H1 (cell line): ENCODE measurements at regions not wholly inside any gene's neighbourhood (a gene's known extent, or its start where the extent isn't known, plus 50 kb on each side); places are given as distances from the start of the nearest gene placed in this dataset.

ENCODE experiments used
- BACH1 ChIP-seq: IDR thresholded peaks from 2 replicates; pipeline ENCODE4 v1.6.1; 2012; ENCODE audit warnings: low read length, improper control_type of control experiment
- CBX8 ChIP-seq: fragments of 300-800, 300-1000 bp; sonication (generic); IDR thresholded peaks from 2 replicates; pipeline ENCODE4 v1.7.1; 2016; ENCODE audit warnings: low read depth, low read length, borderline replicate concordance
- TF ChIP-seq, protein P1 (sequence below): fragments of 300-600 bp; sonication (generic); IDR thresholded peaks from 2 replicates; pipeline ENCODE4 v1.7.1; 2012; ENCODE audit warnings: low read length, moderate library complexity, mild to moderate bottlenecking, inconsistent platforms; ENCODE audit not compliant: insufficient replicate concordance

DNA sequence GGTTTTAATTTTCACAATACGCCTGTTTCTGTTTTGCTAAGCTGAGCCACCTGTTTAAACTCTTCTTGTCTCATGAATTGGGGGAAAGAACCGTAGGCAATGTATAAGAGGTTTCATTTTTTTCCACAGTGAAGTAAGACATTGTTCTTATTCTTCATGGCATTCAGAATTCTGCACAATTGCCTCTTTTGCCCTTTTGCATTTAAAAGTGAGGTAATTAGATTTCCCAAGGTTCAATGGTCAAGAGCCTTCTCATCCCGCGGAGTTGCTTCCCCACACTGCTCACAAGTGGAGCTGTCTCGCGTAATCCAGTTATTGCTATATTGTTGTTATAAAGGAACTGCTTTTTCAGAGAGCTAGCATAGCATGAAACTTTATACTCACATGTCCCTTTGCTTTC, 90.9 kb upstream of the SPRY1 start (continued):
- TF ChIP-seq, protein P1, sequence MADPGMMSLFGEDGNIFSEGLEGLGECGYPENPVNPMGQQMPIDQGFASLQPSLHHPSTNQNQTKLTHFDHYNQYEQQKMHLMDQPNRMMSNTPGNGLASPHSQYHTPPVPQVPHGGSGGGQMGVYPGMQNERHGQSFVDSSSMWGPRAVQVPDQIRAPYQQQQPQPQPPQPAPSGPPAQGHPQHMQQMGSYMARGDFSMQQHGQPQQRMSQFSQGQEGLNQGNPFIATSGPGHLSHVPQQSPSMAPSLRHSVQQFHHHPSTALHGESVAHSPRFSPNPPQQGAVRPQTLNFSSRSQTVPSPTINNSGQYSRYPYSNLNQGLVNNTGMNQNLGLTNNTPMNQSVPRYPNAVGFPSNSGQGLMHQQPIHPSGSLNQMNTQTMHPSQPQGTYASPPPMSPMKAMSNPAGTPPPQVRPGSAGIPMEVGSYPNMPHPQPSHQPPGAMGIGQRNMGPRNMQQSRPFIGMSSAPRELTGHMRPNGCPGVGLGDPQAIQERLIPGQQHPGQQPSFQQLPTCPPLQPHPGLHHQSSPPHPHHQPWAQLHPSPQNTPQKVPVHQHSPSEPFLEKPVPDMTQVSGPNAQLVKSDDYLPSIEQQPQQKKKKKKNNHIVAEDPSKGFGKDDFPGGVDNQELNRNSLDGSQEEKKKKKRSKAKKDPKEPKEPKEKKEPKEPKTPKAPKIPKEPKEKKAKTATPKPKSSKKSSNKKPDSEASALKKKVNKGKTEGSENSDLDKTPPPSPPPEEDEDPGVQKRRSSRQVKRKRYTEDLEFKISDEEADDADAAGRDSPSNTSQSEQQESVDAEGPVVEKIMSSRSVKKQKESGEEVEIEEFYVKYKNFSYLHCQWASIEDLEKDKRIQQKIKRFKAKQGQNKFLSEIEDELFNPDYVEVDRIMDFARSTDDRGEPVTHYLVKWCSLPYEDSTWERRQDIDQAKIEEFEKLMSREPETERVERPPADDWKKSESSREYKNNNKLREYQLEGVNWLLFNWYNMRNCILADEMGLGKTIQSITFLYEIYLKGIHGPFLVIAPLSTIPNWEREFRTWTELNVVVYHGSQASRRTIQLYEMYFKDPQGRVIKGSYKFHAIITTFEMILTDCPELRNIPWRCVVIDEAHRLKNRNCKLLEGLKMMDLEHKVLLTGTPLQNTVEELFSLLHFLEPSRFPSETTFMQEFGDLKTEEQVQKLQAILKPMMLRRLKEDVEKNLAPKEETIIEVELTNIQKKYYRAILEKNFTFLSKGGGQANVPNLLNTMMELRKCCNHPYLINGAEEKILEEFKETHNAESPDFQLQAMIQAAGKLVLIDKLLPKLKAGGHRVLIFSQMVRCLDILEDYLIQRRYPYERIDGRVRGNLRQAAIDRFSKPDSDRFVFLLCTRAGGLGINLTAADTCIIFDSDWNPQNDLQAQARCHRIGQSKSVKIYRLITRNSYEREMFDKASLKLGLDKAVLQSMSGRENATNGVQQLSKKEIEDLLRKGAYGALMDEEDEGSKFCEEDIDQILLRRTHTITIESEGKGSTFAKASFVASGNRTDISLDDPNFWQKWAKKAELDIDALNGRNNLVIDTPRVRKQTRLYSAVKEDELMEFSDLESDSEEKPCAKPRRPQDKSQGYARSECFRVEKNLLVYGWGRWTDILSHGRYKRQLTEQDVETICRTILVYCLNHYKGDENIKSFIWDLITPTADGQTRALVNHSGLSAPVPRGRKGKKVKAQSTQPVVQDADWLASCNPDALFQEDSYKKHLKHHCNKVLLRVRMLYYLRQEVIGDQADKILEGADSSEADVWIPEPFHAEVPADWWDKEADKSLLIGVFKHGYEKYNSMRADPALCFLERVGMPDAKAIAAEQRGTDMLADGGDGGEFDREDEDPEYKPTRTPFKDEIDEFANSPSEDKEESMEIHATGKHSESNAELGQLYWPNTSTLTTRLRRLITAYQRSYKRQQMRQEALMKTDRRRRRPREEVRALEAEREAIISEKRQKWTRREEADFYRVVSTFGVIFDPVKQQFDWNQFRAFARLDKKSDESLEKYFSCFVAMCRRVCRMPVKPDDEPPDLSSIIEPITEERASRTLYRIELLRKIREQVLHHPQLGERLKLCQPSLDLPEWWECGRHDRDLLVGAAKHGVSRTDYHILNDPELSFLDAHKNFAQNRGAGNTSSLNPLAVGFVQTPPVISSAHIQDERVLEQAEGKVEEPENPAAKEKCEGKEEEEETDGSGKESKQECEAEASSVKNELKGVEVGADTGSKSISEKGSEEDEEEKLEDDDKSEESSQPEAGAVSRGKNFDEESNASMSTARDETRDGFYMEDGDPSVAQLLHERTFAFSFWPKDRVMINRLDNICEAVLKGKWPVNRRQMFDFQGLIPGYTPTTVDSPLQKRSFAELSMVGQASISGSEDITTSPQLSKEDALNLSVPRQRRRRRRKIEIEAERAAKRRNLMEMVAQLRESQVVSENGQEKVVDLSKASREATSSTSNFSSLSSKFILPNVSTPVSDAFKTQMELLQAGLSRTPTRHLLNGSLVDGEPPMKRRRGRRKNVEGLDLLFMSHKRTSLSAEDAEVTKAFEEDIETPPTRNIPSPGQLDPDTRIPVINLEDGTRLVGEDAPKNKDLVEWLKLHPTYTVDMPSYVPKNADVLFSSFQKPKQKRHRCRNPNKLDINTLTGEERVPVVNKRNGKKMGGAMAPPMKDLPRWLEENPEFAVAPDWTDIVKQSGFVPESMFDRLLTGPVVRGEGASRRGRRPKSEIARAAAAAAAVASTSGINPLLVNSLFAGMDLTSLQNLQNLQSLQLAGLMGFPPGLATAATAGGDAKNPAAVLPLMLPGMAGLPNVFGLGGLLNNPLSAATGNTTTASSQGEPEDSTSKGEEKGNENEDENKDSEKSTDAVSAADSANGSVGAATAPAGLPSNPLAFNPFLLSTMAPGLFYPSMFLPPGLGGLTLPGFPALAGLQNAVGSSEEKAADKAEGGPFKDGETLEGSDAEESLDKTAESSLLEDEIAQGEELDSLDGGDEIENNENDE: no peak
- TF ChIP-seq CBX8 (no peak), BACH1 (no peak)
